ENCODE measurements at regions not wholly inside any gene's neighbourhood (a gene's known extent, or its start where the extent isn't known, plus 50 kb on each side); places are given as distances from the start of the nearest gene placed in this dataset.

DNA sequence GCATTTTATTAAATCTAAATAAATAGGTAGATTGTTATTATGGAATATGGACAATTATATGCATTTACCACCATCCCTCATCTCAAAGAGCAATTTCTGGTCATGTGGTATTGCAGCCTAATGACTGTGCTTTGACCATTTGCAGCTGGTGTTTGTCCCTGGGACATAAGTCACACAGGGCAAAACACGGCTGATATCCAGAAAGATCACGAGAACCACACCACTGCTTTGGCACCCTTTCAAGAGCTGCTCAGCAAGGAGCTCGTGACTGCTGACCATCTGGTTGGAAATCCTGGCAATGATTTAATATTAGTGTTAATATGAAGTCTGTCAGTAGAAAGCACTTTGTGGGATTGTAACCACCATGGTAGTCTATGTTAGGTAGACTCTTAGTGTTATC is 545.0 kb downstream of the GBA3 start:
- no peak for DNase-seq

DNA sequence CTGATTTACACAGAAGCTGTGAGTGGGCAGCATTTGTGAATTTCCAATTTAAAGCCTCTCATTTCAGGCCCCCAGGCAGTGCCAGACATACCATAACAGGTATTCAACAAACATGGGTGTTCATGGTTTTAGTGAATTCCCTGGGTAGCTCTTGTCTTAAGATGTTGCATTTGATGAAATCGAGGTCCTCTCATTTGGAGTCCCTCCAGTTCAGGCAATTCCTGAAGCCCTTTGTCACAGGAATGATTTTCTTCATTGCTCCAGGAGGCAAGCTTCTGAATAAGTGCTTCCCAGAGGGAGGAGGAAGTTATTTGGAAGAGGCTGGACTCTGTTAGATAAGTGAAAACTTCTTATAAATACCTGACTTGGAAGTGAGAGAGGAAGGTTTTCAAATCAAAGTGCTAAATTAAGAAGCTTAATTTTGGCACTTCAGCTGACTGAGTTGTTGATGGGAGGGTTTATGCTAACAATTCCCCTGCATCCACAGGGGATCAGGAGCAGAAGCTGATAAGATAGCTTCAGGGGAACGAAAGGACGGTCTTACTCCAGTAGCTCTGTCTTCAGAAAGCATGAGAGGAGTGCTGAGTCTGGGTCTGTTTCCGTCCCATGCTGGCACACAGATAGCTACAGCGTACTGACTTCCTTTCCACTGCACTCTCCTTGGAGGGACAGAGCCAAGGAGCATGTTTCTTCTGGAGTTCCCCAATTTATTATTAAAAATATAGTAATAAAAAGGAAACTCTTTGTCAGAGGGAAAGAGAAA is 543.1 kb downstream of the GBA3 start:
- DNase-seq, result no peak

DNA sequence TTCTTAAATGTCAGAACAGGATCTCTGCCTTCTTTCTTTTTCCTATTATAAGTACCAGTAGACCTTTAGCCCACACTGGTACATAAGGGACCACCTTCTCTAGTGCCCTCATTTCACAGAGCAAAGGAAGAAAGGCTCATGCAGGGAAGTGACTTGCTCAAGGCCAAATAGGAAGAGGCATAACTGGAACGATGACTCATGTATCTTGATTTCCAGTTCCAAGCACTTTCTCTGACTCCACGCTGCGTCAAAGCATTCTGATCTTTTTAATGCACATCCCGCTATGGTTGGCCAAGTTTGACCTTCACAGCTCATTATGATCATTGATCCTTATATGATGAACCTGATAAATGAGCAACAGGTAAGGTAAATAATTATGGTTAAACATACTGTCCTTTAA is 542.0 kb downstream of the GBA3 start:
- no peak for DNase-seq

DNA sequence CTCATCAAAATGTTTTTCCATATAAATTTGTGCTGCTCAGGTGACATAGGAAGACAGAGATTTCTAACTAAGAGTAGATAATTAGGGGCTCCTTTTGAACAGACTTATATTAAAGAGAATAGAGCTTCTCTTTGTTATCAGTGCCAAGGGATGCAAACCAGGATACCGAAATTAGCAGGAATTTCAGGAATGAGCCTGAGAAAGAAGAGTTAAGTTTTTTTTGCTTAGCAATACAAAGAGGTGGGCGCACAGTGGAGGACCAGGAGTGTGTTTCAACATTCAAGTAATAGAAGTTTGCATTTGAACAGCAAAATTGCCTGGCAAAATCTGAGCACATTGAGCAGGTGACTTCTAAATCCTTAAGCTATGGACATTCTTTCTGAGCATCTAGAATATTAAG is 541.3 kb downstream of the GBA3 start:
- no peak for DNase-seq

DNA sequence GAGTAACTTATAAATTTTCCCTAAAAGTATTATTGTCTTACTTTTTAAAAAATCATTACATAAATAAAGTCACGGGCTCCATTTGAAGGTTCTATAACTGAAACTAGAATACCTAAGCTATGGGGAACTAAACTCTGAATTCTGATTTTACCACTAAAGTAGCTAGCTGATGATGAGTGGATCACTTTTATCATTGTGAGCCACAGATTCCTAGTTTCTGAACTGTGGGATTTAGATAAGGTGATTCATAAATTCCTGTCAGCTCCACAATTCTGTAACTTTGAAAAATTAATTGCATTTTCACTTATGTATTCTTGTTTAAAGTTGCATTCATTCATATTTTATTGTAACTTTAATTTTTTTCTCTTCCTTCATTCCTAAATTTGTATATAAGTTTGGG is 540.9 kb downstream of the GBA3 start:
- no peak for DNase-seq

DNA sequence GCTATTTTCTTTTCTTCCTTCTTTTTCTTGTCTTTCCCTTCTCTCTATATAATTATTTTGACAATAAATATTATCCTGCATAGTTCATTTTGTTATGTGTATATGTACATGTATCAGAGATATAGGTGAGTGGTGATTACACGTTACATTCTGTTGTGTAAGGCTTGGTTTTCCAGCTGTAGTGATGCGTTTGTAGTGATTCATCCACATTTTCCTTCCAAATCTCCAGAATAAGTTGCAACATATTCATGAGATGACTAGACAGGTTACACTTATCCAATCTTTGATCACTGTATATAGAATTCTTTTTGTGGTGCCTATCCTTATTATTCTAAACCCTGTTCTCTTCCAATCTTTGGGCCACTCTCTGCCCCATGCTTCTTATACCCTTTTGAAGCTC is 540.2 kb downstream of the GBA3 start:
- DNase-seq, result no peak

DNA sequence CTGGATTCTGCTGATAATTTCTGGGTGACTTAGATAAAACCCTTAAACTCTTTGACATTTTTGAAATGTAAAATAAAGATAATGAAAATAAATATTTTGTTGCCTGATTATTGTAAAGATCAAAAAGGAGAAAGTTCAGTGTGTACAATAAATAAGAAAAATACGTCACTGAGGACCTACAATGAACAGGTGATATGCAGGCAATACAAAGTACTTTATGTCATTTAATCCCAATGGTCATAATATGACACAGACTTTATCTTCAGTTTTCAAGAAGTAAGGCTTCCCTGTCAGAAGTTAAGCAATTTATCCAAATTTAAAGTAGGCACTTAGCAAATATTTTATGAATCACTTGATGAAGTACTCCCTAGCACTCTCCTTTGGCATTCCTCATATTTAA is 532.8 kb downstream of the GBA3 start:
- DNase-seq, result no peak

DNA sequence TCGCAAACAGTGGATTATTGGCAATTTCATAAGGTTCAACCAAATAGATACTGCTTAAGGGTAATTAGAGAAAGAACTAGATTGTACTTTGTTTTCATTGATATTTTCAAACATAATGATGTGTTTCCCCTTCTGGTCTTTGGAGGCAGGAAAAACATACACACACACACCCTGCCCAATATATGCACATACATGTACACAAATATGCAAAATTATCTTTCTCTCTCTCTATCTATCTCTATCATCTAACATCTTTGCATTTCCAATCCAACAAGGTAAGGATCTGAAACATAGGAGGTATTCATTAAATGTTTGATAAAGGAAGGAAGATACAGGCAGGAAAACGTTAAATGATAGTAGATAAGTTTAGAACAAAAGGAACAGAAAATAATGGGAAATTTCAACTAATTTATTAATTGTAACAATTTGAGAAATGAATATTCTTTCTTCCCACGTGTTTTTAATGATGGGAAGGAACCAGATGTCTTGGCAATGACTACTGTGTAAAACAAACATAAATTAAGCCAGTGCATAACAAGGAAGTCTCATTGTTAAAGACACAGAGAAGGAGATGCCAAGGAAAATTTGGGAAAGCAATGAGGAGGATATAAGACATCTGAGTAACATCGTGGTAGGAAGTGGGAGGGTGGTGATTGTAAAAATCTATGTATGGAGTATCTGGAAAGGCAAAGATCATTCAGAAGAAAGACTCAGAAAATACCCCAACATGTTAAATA is 532.1 kb downstream of the GBA3 start:
- DNase-seq, result no peak

DNA sequence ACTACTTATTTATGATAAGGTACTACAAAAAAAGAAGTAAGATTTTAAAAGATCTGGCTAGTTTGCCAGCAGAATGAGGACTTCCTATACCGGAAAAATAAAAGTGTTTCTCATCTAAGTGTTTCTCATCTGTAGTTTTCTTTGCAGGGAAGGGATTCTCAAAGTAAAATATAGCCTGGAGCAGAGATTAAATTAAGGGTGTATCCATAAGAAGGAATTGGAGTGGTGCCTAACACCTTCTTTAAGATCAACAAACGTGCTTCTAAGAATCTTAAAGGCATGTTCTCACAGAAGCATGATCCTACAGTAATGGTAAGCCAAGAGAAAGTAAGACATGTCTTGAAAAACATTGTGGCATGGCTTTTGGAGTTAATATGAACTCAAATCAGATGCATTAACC is 528.2 kb downstream of the GBA3 start:
- no peak for DNase-seq

DNA sequence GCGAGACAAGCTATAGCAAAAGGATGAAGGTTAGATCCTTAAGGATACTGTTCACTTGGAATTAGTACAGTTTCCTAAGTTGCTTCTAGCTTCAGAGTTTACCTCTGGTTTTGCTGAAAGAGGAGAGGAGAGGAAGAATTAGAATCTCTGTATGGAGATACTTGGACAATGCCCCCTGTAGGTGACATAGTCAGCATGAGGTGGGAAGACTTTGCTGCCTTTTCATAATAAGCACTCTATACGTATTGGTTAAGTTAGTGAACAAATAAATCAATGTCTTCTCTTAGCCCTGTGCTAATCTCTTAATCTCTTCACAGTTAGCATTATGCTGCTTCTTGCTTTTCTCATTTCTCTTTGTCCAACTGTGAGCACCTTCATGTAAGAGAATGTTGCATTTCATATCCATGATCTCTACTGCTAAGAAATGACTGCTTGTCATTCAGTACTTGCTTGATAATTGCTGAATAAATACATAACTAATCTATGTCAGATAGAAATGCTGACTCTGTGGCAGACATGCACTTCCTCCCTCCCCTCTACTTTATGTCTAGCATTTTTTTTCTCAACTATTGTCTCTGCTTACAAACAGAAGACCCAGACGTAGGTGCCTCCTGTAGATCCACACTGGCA is 527.2 kb downstream of the GBA3 start:
- DNase-seq, result no peak

DNA sequence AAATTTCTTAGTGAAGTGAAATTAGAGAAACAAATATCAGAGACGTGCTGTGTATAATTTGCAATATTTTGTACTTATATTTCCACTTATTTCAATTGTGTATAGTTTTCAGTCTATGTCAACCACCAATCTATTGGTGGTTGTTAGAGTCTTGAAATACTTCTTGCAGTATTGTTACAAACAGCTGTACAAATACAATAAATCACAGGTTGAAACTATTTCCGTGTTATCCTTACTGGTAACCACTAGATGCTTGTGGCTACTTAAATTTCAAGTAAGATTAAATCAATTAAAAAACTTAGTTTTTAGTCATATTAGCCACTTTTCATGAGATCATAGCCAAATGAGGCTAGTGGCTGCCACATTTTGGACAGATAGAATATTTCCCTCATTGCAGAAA is 520.5 kb downstream of the GBA3 start:
- DNase-seq, result no peak

DNA sequence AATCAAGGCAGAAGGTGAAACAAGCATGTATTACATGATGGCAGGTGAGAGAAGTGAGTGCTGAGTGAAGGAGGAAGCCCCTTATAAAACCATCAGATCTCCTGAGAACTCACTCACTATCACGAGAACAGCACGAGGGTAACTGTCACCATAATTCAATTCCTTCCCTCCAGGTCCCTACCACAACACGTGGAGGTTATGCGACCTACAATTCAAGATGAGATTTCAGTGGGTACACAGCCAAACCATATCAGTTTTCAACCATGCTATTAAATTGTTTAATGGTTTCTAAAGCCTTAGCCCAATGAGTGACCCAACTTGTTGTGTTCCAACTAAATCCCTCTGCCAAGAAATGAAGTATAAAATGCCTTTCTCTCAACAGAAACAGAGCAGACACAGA is 519.8 kb downstream of the GBA3 start:
- no peak for DNase-seq

DNA sequence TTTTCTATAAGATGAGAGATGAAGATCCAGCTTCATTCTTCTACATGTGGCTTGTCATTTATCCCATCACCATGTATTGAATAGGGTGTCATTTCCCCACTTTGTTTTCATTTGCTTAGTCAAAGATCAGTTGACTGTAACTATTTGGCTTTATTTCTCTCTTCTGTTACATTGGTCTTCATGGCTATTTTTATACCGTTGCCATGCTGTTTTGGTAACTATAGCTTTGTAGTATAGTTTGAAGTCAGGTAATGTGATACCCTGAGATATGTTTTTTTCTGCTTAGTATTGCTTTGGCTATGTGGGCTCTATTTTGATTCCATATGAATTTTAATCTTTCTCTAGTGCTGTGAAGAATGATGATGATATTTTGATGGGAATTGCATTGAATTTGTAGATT is 514.3 kb downstream of the GBA3 start:
- DNase-seq, result no peak

DNA sequence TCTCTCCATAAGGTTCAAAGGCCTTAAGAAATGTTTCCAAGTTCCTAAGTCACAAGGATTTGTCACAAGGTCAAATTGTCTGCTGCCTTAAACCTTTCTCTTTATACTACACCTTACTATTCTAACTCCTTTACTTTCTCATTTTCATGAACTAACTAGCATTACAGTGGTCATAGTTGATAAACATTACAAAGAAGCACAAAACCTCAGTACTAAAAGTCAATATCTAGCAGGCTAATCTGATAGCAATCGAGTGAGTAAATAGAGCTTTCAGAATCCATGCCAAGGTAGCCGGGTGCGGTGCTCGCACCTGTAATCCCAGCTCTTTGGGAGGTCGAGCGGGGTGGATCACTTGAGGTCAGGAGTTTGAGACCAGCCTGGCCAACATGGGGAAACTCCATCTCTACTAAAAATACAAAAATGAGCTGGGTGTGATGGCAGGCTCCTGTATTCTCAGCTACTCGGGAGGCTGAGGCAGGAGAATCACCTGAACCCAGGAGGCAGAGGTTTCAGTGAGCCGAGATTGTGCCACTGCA is 510.0 kb downstream of the GBA3 start:
- DNase-seq, result no peak

DNA sequence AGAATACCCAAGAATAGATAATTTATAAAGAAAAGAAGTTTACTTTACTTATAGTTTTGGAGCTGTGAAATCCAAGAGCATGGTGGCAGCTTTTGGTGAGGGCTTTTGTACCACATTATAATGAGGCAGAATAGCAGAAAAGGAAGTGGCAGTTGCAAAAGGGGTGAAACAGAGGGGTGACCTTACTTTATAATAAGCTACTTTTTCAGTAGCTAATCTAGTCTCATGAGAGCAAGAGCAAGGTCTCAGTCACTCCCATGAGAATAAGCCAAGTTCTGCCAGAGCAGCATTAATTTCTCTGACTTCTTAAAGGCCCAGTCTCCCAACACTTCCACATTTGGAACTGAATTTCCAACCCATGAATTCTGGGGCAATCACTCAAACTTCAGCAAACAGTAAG is 502.0 kb downstream of the GBA3 start:
- no peak for DNase-seq

DNA sequence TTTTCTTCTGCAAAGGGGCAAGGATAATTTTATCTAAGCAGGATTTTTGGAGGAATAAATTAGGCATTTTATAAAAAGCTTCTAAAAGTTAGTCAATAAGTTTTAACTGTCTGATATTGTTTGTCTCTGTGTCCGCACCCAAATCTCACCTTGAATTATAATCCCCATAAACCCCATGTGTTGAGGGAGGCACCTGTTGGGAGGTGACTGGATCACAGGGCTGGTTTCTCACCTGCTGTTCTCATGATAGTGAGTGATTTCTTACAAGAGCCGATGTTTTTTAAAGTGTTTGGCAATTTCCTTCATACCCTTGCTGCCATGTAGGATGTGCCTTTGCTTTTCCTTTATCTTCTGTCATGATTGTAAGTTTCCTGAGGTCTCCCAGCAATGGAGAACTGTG is 481.4 kb downstream of the GBA3 start:
- no peak for DNase-seq

DNA sequence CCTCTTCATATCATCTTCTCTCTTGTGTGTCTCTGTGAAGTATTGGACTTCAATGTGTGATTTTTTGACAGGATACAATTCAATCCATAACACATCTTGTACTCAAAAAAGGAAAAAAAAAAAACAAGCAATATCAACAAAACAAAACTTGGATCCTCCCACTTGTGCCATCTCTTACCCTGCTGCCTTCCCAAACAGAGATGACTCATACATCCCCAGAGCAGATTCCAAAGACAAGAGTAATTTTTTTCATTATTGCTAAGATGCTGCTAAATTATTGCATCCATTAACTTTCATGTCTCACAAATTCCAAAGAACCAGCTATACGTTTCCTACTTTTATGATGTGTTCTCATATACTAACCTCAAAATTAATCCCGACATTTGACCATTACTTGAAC is 479.2 kb downstream of the GBA3 start:
- peak; percentile 45 for DNase-seq

DNA sequence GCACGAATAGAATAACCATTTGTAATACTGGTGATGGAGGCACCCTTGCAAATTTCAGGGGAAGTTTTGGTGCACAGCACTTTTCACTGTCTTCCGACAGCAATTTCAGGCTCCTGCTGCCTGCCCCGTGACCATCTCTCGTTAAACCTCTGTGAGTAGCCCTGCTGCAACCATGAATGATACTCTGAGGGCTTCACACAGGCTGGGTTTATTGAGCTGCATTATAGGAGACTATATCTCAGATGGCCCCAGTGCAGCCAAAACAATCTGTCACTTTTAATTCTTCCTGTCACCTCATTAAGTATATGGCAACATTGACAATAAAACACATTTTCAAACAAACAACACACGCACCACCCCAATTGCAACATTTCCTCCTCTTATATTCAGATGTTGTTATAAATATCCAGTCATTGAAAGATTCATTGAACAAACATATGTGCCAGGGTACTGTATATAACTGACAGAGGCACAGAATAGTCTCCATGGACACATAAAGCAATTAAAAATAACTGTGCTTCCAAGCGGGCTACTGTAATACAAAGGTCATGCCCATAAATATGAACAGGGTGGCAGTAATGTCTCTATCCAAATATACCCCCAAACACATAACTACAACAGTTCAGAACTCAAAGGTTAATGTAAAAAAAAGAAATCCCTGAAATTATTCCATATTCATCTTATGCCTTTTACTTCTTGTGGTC is 477.0 kb downstream of the GBA3 start:
- DNase-seq, result no peak

DNA sequence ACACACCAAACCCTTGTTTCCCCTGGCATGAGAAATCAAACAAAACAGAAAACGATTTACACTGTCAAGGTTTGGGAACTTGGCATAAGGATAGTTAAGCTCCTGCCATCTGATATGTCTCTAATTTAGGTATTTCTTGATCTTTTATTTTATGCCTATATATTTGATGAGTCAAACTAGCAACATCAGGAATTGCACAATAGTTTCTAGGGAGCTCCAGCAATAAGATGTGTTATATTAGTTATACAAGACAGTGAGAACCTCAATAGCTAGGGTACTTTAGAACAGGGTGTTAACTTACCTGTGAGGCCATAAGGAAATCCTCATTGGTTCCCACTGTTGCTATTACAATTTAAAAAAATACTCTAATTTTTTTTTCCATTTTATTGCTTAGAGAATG is 474.2 kb downstream of the GBA3 start:
- no peak for DNase-seq

DNA sequence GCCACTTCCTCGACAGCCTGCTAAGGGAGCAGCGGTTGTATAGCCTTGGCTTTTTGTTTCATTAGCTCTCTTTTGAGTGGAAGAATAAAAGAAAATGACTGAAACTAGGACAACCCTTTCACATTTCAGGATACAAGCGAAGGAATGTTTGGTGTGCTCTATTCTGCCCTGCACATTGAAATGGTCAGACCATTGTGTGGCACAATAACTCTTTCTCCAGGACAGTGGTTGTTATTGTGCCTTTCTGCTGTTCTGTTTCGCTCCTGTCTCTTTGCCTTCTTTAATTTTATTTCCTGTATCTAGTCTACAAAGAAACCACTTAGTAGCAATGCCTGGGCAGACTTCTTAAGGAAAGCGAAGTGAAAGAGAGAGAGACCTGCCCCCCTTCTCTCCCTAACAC is 473.7 kb downstream of the GBA3 start:
- no peak for DNase-seq

DNA sequence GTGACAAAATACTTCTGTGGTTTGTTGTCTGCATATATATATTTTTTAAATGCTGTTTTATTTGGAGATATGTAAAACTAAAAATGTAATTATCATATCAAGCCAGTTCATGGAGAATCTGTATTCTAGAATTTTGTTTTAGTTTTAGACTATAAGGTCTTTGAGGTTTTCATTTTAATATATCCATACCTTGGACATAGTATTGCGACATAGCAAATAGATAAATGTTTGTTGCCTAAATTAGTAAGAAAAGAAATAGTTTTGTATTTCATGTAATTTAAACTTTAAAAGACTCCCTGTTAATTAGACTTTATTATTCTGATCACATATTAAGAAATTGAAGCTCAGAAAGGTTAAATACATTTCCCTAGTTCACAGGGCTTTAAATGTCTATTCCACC is 472.9 kb downstream of the GBA3 start:
- DNase-seq, result no peak

DNA sequence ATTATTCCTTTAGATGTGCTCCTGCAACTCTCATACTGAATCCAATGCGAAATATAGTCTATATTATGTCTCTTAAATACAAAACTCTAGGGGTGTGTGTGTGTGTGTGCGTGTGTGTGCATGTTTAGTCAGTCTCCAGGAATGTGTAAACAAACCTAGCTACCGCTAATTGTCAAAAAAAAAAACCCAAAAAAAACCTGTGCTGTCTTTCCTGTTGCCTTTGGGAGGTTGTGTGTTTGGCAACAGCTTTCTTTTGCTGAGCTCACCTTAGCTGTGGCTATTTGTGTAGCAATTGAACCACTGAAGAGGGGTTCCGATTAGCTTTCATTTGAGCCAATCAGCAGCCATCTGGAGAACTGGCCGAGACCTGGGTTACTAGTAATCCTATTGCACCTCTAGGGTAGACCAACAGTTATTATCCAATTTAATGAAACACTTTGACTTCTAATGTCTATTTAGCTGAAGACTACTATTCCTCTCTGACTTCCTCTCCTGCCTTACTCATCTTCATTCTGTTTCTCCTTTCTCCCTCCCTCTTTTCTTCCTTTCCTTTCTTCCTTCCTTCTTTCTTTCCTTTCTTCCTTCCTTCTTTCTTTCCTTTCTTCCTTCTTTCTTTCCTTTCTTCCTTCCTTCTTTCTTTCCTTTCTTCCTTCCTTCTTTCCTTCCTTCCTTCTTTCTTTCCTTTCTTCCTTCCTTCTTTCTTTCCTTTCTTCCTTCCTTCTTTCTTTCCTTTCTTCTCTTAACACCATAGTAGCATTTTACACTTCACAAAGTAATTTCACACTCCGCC is 471.1 kb downstream of the GBA3 start:
- peak; percentile 1 for DNase-seq

DNA sequence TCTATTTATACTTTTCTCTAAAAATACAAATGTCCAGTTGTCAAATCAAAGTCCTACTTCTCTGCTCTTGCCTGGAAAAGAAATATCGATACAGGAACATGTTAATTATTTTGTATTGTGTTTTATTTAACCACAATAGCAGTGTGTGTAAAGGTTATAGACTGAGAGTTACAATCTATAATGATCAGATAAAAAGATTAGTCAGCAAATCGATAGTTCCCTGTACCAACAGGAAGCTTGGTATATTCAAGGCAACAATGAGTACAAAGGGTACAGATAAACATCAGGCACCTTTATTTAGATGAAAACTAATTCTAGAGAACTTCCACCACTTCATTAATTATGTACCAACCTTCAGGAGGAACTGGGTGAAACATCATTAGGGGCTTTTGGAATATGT is 469.5 kb downstream of the GBA3 start:
- no peak for DNase-seq
